NAMALWA (cell line): ENCODE measurements at regions not wholly inside any gene's neighbourhood (a gene's known extent, or its start where the extent isn't known, plus 50 kb on each side); places are given as distances from the start of the nearest gene placed in this dataset.
A peak's percentile ranks its signal among the peaks of the same experiment; 100 is the strongest.

Source experiments
- DNase-seq: peaks from one replicate; pipeline ENCODE4 v3.0.0-alpha.2; 2015; ENCODE audit warnings: low spot score

DNA sequence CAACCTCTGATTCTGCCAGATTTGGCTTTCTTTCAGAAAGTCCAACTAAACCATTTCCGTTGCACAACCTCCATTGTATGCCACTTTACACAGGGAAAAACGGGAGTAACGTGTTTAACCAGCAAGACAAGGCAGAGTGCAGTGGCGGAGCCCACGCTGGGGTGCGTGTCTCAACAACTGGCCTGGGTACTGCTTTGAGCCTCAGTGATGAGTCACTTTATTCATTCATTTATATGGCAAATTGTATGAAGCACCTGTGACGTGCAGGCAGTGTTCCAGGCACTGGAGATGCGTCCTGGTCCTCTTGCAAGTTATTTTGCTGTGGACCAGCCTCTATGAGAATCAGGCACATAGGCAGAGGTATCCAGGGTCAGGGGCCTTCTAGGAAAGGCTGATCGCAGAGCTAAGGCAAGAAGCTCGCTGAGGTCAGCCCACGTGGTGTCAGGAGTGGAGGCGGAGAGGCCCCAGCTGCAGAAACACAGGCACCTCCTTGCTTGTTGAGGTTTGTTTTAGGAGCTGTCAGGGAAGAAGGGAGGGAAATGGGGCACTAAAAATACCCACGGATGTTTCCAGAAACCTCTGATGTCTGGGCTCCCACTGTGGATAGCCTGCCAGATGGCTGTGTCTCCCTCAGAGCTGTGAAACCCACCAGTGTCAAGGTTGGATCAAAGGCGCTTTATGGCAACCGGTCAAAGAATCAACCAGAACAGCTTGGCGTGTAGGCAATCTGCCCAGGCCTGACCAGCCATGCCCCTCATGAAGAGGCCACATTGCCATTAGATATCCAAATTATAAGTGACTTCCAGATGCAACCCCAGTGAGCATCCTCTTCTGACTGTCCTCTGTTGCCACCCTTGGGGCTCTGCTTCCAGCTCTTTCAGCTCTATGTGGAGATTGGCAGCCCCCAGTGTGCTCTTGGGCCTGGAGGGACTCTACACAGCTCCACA lies 157.2 kb downstream of the CD83 start:
- DNase-seq, result no peak

DNA sequence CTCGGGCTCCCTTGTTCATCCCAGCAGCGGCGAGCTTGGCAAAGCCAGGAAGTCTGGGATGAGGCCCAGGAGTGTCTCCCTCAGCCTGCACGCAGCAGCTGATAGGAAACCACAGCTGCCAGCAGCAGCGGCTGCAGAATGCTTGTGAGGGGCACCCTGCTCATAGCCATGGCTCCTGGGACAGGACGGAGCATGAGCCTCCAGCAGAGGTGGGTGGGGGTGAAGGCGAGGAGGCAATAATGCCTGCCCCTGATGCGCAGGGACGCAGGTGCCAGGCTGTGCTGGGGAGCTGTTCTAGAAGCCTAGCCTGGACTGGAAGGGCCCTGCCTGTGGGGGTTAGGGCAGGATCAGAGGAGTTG lies 157.9 kb downstream of the CD83 start:
- DNase-seq, result no peak

DNA sequence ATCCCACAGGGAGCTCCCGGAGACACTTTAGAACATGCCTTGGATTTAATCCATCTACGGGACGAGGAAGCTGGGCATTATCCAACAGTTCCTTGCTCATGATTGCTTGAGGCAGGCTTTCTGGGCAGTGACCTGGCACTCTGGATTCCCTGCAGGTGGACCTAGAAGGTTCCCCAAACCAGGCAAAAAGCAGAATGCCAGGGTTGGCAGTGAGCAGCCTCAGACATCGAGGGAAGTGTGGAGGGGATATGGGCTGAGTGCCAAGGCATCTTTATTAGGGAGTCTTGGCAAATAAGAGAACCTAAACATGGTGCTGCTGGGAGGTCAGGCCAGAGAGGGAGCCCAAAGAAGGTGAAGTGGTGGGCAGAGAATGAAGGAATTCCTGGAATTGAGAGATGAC lies 158.5 kb downstream of the CD83 start:
- DNase-seq, result no peak

DNA sequence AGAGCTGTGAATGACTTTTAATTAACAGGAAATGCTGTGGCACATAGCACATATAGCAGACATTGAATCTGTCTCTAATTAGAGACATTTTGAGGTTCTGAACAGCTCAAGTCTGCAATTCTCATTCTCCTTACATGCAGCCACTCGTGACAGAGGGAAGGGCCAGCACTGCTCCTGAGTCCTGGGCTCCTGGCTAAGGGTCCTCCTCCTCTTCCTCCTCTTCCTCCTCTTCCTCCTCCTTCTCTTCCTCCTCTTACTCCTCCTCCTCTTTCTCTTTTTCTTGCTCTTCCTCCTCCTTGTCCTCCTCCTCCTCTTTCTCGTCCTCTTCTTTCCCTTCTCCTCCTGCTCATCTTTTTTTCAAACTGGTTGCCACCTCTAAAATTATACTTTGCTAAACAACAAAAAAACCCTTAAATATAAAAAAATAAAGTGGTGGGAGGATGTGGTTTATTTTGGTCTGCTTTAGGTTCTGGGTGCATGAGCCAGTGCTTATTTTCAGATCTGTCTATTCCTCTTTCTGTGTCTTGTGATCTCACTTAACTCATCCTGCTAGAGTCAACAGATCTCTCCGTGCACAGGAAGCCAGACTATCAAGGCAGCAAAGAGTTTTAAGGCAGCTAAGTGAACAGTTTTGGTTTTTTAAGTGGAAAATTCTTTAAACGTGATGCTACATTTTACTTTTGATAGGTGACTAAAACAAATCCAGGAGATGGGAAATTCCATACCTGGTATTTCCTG lies 159.3 kb downstream of the CD83 start:
- peak; percentile 66 for DNase-seq

DNA sequence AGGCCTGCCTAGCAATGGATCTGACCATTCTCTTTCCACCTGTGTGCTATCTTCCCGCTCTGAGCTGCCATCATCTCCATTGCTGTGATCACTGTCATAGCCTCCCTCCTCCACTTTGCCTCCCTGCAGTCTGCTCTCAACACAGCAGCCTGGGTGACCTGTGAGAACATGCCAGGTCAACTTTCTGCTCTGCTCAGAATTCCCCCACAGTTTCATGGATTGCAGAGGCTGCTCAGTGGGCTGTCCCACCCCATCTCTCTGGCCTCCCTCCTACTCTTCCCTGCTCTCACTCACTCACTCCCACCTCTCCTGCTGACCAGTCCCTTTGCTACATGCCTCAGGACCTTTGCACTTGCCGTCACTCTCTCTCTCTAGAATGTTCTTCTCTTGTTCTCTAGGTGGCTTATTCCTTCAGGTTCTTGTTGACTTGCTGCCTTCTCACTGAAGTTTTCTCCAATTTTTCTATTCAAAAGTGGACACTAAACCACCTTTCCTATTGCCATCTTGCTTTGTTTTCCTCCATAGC lies 159.9 kb downstream of the CD83 start:
- no peak for DNase-seq

DNA sequence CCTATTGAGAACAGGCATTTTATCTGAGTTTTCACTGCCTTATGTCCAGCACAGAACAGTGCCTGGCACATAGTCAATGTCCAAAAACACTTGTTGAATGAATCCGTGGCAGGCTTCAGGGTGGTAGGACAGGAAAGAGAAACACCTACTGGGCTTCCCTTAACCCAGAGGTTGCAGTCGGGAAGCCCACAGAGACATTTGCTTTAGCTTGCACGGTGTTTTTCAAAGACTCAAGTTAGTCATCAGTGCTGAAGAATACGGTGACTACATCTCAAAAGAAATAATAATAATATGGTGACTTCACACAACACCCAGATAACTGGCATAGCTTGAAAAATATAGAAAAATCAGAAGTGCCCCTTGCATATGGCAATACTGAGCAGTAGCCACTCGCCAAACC lies 160.4 kb downstream of the CD83 start:
- no peak for DNase-seq

DNA sequence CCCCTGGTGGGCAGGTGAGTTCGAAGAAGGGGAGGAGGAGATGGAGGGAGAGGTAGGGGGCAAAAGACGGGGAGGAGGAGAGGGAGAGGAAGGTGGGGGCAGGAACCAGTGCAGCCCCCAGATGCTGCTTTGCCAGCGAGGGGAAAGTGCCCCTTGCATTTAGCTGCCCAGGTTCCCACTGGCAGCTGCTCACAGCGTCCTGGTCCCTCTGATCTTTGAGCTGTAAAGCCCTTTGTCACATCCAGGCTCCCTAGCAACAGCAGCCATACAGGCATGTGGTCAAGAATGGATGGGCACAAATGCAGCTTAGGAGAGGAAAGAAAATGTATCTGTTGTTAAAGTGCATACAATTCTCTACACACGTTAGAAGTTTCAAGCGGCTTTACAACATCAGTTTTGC lies 160.9 kb downstream of the CD83 start:
- DNase-seq, result no peak

DNA sequence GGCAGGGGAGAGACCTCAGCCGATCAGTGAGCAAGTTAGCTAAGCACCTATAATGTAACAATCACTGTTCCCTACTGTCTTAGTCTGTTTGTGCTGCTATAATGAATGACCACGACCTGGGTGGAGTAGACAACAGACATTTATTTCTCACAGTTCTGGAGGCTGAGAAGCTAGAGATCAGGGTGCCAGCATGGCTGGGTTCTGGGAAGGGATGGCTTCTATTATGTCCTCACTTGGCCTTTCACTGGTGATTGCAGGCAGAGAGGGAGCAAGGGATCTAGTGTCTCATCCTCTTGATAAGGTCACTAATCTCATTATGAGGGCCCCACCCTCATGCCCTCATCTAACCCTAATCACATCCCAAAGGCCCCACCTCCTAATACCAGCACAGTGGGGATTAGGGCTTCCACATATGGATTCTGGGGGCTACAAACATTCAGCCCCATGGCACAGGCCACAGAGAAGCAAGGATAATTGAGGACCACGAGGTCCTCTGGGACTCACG lies 162.5 kb downstream of the CD83 start:
- no peak for DNase-seq

DNA sequence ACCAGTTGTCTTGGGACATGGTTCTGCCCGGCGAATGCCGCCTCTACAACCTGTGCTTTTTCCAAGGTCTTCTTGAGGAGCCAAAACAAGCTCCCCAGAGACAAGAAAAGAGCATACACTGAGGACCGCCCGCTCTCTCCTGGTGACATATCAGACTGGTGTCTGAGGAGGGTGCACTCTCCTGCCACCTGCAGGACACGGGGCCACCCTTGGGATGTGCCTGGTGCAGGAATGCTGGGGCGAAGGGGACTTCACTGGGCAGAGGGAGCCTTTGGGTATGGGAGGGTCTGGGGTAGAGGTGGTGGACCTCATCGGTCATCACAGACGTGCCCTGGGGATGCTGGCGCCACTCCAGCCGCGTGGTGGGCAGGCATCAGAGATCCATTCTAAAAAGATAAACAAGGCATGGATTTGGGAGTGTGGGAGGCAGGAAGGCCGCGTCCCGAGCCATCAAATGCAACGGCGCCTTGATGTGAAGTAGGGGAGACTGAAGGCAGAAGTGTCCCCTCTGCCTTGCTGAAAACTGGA lies 163.3 kb downstream of the CD83 start:
- DNase-seq, result no peak

DNA sequence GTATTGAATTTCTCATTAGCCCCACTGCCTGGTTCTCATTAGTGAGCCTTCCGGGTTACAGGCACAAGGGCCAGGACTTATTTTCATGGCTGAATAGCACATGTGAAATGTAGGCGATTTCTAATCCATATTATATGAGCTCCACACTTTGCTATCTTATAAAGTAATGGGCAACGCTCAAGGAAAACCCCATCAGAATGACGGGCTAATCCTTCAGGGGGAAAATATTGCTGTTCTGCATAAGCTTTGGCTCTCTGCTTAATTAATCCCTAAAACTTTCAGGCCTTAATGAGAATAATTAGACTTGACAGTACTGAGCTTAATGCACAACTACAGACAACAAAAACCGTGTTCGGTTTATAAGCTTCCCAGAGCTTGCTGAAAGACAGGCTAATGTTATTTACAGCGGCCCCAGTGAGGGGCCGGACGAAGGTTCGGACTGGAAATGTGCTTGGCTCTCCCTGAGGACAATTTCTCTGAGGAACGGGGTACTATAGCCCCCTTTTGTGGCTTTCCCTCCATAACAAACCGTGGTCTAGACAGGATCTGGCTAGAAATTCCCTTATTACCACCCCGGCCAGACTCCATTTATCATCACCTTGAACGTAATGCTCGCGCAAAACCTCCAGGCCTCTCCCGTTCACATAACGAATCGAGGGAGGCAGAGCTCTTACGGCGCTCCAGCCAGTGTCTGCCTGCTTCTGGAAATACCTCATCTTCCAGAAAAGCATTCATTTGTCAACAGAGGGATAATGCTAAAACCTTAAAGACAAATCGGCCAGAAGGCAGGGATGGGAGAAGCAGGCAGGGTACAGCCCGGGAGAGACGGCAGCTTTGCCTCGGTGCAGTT lies 164.5 kb downstream of the CD83 start:
- DNase-seq, result no peak

DNA sequence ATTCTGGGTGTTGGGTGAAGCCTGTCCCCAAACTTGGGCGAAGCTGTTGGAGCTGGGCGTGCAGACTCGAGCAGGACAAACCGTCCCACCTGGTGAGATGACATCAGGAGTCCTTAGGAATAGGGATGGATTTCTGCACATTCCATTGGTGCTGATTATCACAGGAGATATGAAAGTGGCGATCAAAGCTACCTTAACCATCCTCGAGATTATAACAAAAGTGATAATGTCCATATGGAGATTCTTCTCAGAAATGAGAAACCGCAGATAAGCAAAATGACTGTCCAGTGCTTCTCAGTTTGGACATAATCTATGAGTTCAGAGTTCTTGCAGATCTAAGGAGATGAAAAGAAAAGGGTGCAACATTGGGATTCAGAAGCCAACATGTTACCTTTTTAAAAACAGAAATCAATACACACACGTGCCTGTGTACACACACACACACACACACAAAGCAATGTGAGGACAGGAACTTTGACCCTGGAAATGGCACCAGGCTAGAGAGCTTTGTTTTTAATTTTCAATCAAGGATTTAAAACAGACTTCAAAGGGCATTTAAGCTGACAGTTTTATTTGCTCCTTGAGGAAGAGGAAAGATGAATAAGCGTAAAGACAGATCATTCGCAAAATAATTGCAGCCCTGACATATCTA lies 165.4 kb downstream of the CD83 start:
- DNase-seq, result no peak

DNA sequence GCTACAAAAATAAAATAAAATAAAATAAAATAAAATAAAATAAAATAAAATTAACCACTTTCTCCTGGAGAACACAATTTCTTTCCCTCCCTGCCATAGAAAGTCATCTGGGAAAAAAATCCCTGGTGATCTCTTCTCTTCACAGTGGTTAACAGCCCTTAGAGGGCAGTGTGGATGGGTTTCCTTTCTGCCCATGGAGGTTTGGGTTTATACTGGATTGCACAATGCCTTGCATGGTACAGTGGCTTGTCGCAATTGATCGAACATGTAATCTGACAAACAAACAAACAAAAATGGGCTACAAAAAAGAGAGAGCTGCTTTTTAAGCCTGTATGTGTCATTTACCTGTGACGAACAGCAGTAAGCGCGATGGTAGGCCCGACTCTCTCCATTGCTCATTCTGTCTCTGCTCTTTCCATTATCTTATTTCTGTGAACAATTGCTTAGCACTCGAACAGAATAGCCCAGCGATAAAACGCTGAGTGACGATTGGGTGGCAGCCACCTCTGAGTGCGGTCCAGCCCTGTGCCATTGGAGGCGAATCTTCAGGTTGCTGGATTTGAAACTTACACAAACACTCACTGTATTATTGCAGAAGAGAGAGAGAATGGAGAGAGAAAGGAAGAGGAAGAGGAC lies 166.1 kb downstream of the CD83 start:
- DNase-seq, result no peak

DNA sequence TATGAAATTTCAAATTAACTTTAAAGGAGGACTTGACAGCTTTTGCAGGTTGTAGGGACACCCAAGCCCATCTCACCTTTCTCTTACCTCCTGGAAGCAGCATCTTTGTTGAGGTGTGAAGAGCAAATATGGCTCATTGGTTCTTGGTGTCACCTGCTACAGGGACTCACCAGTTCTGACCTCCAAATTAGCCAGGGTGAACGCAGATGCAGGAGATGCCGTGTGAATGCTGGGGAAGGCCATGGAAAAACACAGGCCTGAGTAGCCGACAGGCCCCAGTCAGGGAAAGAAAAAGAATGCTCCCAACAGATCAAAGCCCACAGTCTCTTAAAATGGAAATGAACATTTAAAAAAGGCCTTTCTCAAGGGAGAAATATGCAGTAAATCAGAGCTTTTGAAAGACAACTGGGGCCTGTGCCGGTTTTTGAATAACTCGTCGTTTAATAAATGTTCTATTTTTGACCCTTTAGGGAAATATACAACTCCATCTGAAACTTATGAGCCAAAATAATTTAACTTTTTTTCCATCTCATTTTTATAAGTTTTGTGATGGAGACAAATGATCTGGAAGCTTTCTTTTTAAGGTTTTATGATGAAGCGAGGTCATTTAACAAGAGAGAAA lies 167.5 kb downstream of the CD83 start:
- no peak for DNase-seq

DNA sequence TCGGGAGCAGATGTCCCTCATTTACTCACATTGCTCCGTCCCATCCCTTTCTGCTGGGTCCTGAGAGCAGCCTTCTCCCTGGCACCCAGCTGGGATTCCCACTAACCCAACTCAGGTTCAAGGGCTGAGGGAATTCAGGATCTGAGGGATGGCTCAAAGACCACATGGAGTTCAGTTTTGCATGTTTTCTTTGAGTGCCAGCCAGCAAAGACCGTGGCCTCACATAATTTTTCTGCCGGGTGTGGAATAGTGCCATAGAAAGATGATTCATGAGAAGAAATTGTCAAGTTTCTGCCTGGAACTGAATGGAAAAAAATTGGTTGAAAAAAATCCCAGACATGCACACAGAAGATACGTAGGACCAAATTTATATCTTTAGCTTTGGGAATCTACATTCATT lies 168.6 kb downstream of the CD83 start:
- no peak for DNase-seq

DNA sequence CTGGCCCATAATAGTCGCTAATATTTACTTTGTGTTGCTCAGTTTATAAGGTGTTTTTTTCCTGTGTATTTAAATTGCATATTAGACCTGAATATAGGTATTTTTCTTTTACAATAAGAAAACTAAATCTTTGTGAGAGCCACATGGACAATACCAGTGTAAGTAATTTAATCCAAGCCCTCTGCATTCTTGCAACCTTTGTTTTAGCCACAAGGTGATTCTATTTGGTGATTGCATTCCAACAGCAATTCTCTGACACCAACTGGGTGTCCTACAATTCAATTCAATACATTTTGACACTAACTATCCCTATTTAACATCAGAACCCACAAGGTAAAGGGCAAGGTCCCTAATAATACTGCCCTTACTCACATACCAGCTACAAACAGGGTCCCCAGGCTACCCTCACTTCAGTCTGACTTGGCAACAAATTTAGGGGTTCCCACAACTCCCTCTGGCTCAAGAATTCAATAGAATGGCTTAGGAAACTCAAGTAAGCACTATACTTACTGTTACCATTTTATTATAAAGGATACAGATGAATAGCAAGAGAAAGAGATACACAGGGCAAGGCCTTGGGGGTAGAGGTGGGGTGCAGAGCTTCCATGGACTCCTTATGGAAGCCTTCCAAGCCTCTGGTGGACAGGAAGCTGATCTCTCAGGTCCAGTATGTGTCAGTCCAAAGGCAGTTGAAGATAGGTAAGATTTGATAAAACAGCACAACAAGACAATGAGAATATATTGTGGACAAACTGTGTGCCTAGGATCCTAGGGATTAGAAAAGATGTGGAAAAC lies 169.3 kb downstream of the CD83 start:
- no peak for DNase-seq

DNA sequence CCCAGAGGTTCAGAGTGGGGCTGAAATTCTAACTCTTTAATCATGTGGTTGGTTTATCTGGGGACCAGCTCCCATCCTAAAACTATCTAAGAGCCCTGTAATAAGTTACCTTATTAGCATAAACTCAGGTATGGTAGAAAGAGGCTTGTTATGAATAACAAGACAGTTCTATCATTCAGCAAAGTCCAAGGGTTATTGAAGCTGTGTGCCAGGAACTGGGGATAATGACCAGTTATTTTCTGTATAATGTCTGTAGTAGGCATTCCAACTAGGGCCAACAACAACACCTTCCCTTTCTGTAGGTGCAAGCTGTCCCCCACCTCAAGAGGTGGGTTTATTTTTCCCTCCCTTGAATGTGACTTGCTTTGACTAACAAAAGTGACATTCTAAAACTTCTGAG lies 170.1 kb downstream of the CD83 start:
- DNase-seq, result no peak

DNA sequence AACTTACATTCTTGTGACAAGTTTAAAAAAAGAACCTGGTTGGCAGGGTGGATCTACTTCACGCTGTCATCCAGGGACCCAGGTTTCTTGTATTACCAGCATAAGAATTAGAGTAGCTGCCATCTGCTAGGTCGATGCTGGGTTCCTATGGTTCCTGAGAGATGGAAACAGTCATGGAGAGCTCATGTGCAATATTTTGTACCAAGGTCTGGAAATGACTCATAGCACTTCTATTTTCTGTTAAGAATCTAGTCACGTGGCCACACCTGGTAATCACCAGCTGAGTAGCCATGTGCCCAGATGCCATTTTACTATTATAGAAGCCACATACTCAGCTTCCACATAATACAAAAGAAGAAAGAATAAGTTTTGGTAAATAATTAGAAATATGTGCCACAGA lies 171.3 kb downstream of the CD83 start:
- no peak for DNase-seq

DNA sequence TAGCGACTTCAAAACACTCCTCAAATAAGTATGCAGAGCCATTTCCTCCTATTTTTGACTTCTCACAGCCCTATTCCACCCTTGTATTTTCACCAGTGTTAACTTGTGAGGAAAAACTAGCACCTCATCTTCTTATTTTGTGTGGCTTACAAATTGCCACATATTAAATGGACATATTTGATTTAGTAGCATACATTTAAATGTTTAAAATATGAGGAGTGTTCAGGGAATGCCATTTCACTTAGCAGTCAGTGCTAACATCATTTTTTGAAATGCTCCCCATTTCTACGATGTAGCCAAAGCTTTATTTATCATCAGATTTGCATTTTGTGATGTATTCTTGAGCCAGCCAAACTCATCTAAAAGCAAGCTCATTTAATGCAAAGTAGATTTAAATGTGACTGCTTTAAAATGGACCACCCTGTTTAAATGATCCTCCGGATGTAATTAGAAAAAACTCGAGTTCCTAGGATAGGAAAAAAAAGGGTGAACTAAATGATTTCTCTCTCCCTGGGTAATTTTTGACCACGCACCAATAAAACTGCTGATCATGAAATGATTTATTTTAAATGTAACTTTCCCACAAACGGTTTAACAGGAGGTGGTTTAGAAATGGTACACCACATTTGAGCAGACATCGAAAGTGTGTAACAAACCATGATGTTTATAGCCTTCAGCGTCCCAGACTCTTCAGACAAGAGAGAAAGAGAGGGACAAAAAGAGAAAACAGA lies 172.6 kb downstream of the CD83 start:
- DNase-seq, result no peak
